Gastrocnemius medialis (tissue), 4 donors: ENCODE measurements at regions not wholly inside any gene's neighbourhood (a gene's known extent, or its start where the extent isn't known, plus 50 kb on each side); places are given as distances from the start of the nearest gene placed in this dataset.

ENCODE experiments used
- ATAC-seq, 2 donors: fragments of 150-250 bp; one replicate each; pipeline ENCODE4 v1.9.1; 2016
- DNase-seq, 2 donors: peaks; one replicate each; pipeline ENCODE4 v3.0.0-alpha.2; 2019
- H3K27ac ChIP-seq, 4 donors: fragments of 200-600 bp; sonication (generic); 1 replicate in 1 of 4; 2 replicates in 3 of 4; pipeline ENCODE4 v1.5.1; 2016 to 2018; ENCODE audit warnings: mild to moderate bottlenecking in 2 of 4, moderate library complexity in 1 of 4
- H3K27me3 ChIP-seq, 3 donors: fragments of 200-600 bp; sonication (generic) in 2 of 3; 1 replicate in 1 of 3; 2 replicates in 2 of 3; pipeline versions ENCODE4 v1.5.1 to v1.6.0; 2016 to 2019; ENCODE audit warnings: mild to moderate bottlenecking in 1 of 3, moderate library complexity in 1 of 3
- H3K36me3 ChIP-seq, 2 donors: fragments of 200-600 bp; sonication (generic) in 1 of 2; one replicate each; pipeline ENCODE4 v1.5.1; 2017 to 2018
- H3K4me1 ChIP-seq, 2 donors: fragments of 200-600 bp; sonication (generic) in 1 of 2; one replicate each; pipeline ENCODE4 v1.5.1; 2016 to 2017; ENCODE audit warnings: mild to moderate bottlenecking in 2 of 2
- H3K4me3 ChIP-seq, 4 donors: fragments of 200-600 bp; sonication (generic) in 3 of 4; 1 replicate in 1 of 4; 2 replicates in 3 of 4; pipeline ENCODE4 v1.5.1; 2016 to 2019; ENCODE audit warnings: mild to moderate bottlenecking in 2 of 4
- H3K9me3 ChIP-seq, 3 donors: fragments of 200-600 bp; sonication (generic) in 2 of 3; 1 replicate in 1 of 3; 2 replicates in 2 of 3; pipeline ENCODE4 v1.5.1; 2016 to 2019
- POLR2A ChIP-seq, 2 donors: fragments of 450-650 bp; IDR thresholded peaks; one replicate each; pipeline ENCODE4 v1.6.1; 2017; ENCODE audit warnings: antibody characterized with exemption in 2 of 2, mild to moderate bottlenecking in 2 of 2, moderate library complexity in 2 of 2
- in situ Hi-C, 4 donors: fragments of 200-750 bp; cut with MboI; loops; one replicate each; pipeline versions ENCODE4 v1.15.0 to v1.8.0; 2017; ENCODE audit warnings: low sequenced_read_pairs in 4 of 4
- intact Hi-C: fragments of 100-400 bp; cut with DNase I; formaldehyde crosslinking; loops from one replicate; pipeline ENCODE4 v1.15.1; 2023; ENCODE audit warnings: low total_unique reads
- TF ChIP-seq, protein P1 (sequence below), 5 experiments: fragments of 450-650 bp in 3 of 5; fragments of 200-600 bp in 2 of 5; sonication (generic) in 2 of 5; IDR thresholded peaks in 4 of 5; conservative IDR thresholded peaks in 1 of 5; 1 replicate in 4 of 5; 2 replicates in 1 of 5; pipeline ENCODE4 v1.5.1; 2016 to 2019; ENCODE audit warnings: antibody characterized with exemption in 5 of 5, mild to moderate bottlenecking in 3 of 5, moderate library complexity in 3 of 5

DNA sequence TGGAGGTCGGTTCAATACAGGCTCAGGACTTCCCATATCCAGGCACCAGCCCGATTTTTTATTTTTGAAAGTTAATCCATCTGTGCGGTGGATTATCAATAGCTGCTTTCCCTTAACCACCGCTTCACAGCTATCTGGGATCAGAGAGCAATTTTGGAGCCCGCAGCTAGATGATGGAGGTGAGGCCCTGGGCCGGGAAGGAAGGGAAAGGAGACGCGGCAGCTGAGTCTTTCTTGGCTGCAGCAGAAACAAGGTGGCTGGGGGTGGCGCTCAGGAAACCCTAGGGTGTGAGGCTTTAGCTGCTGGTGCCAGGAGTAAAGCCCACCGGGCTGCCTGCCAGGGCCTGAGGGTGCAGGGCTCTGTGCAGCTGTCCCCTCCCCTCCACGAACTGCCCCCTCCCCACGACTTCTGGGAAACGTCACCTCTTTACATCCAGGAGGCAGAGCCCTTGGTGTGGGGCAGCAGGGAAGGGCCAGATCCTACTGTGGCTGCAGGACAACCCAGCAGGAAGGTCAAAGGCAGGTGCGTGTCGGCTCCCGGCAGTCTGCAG is 307.0 kb downstream of the ZNF536 start:
- H3K9me3 ChIP-seq: no peaks in the 10 kb centered on the region
- H3K4me1 ChIP-seq: no peaks in the 10 kb centered on the region
- no peak for TF ChIP-seq POLR2A (IDR thresholded peaks at IDR 0.05)
- TF ChIP-seq, protein P1, sequence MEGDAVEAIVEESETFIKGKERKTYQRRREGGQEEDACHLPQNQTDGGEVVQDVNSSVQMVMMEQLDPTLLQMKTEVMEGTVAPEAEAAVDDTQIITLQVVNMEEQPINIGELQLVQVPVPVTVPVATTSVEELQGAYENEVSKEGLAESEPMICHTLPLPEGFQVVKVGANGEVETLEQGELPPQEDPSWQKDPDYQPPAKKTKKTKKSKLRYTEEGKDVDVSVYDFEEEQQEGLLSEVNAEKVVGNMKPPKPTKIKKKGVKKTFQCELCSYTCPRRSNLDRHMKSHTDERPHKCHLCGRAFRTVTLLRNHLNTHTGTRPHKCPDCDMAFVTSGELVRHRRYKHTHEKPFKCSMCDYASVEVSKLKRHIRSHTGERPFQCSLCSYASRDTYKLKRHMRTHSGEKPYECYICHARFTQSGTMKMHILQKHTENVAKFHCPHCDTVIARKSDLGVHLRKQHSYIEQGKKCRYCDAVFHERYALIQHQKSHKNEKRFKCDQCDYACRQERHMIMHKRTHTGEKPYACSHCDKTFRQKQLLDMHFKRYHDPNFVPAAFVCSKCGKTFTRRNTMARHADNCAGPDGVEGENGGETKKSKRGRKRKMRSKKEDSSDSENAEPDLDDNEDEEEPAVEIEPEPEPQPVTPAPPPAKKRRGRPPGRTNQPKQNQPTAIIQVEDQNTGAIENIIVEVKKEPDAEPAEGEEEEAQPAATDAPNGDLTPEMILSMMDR (IDR thresholded peaks at IDR 0.05 in 4 of 5, conservative IDR thresholded peaks at IDR 0.05 in 1 of 5): no peak
- ATAC-seq: no peak
- H3K27me3 ChIP-seq: no peaks in the 10 kb centered on the region
- intact Hi-C loops: no loop called here
- H3K4me3 ChIP-seq: no peak overlapping the region
- no peaks in the 10 kb centered on the region for H3K36me3 ChIP-seq
- no peak overlapping the region for H3K27ac ChIP-seq
- in situ Hi-C loops: loop anchor here in 3 of 4 donors (10.0 to 25.0 kb wide), 4 partner anchors 683 to 1556 kb away; no protein-coding TSS in a partner anchor
- no peak for DNase-seq

DNA sequence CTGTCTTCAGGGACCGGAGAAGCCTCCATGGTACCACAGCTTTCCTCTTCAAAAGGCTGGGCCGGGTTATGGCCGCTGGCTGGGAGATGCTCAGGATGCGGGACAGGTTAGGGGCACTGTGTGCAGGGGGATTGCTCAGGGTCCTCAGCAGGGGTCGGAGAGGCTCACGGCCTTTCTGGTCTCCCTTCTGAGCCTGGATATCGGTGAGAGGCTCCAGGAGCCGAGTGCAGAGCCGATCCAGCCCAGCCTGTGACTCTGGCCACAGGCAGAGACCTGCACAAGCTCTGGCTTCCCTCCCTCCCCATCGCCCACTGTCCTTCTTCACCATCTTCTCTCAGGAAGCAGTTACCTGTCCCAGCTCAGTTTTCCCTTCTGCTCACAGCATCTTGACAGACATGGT is 306.0 kb downstream of the ZNF536 start:
- in situ Hi-C loops: loop anchor here in 3 of 4 donors (10.0 to 25.0 kb wide), 4 partner anchors 684 to 1557 kb away; no protein-coding TSS in a partner anchor
- ATAC-seq (no peak), DNase-seq (no peak)
- Histone ChIP-seq H3K9me3 (no peaks in the 10 kb centered on the region), H3K36me3 (no peaks in the 10 kb centered on the region), H3K27ac (no peak overlapping the region), H3K4me3 (no peak overlapping the region), H3K27me3 (no peaks in the 10 kb centered on the region), H3K4me1 (no peaks in the 10 kb centered on the region)
- intact Hi-C loops: no loop called here
- no peak for TF ChIP-seq POLR2A (IDR thresholded peaks at IDR 0.05)
- TF ChIP-seq, protein P1 (IDR thresholded peaks at IDR 0.05 in 4 of 5, conservative IDR thresholded peaks at IDR 0.05 in 1 of 5): no peak

DNA sequence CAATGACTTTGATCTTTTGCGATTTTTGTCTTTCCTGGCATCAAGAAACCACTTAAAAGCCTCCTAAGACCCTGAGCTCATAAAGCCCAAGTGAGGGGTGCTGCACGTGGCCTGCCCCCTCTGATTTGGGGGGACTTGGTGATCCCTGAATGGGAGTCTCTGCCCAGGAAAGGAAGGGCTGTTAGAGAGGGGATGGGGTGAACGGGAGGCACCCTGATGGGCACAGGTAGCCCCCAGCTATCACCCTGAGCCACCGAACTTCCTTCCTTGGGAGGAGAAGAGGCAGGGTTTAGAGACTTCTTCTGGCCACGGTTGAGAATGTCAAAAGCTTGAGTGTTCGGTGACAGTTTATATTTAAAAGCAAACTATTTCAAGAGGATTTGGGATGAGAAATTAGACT is 305.5 kb downstream of the ZNF536 start:
- H3K36me3 ChIP-seq: no peaks in the 10 kb centered on the region

DNA sequence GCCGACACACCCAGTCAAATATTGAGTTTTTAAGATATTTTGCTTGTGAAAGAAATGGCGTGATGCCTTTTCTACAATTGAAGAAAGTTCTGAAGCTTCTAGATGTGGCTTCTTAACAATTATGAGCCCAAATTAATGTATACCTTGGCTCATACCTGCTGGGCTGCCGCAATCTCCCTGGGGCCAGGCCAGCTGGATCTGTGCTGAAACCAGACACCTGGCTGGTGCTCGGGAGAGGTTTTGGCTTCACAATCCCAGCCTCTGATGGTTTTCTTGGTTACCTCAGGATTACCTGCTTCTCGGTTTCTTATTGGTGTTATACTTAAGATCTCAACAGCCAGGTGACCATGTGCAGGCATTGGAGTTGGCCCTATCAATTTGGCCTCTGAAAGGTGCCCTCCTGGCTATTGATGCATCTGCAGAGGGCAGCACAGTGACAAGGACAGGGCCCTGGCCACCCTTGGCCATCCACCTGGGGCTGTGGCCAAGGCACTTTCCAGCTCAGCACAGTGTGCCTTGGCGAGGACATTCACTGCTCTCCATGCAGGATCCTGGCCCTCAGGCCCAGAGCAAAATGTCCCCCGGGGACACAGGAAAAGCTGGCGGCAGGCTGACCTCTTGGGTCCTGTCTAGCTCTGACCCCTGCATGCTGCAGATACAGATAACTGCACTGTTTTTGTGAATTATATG is 305.0 kb downstream of the ZNF536 start:
- in situ Hi-C loops (loop anchor here in 3 of 4 donors (10.0 to 25.0 kb wide), 4 partner anchors 685 to 1558 kb away; no protein-coding TSS in a partner anchor), intact Hi-C loops (no loop called here)
- Histone ChIP-seq H3K27ac (no peak overlapping the region), H3K4me3 (no peak overlapping the region), H3K4me1 (no peaks in the 10 kb centered on the region), H3K9me3 (no peaks in the 10 kb centered on the region), H3K27me3 (no peaks in the 10 kb centered on the region), H3K36me3 (no peaks in the 10 kb centered on the region)
- ATAC-seq (no peak), DNase-seq (no peak)
- no peak for TF ChIP-seq POLR2A (IDR thresholded peaks at IDR 0.05)
- TF ChIP-seq, protein P1 (IDR thresholded peaks at IDR 0.05 in 4 of 5, conservative IDR thresholded peaks at IDR 0.05 in 1 of 5): no peak

More for the DNA sequence above, 305.5 kb downstream of the ZNF536 start:
- no peak for DNase-seq
- Histone ChIP-seq H3K9me3 (no peaks in the 10 kb centered on the region), H3K27ac (no peak overlapping the region), H3K4me3 (no peak overlapping the region), H3K4me1 (no peaks in the 10 kb centered on the region), H3K27me3 (no peaks in the 10 kb centered on the region)
- no peak for ATAC-seq
- in situ Hi-C loops: loop anchor here in 3 of 4 donors (10.0 to 25.0 kb wide), 4 partner anchors 685 to 1557 kb away; no protein-coding TSS in a partner anchor
- TF ChIP-seq, protein P1 (IDR thresholded peaks at IDR 0.05 in 4 of 5, conservative IDR thresholded peaks at IDR 0.05 in 1 of 5): no peak
- no peak for TF ChIP-seq POLR2A (IDR thresholded peaks at IDR 0.05)
- intact Hi-C loops: no loop called here
